Inflammatory macrophage treated with lipopolysaccharide for 4 hours (primary cell): ENCODE measurements at regions not wholly inside any gene's neighbourhood (a gene's known extent, or its start where the extent isn't known, plus 50 kb on each side); places are given as distances from the start of the nearest gene placed in this dataset.
"Not testable (repeated sequence)": the region's sequence is repeated elsewhere in the genome, so short reads cannot be mapped to it uniquely, and the experiment has no call there.

Experiments used
- DNase-seq: peaks from one replicate; pipeline ENCODE4 v3.0.0-alpha.2; 2020

DNA sequence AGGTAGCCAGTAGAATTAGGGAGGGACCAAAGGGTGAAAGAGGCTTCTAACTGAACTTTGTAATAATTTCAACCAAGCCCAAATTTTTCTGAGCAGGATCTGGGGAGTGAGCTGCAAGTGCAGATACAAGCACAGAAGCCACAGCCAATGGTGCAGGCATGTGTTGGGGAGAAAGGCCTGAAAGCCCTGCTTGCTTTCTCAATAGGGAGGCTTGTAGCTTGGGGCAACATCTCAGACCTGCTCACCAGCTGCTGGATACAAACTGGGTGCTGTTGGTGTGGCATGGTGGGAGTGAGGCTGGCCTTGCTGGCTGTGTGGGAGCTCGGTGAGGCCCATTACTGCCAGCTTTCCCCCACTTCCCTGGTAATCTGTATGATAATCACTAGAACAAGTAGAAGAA lies 688.5 kb upstream of the SEMA3D start:
- DNase-seq = no peak

DNA sequence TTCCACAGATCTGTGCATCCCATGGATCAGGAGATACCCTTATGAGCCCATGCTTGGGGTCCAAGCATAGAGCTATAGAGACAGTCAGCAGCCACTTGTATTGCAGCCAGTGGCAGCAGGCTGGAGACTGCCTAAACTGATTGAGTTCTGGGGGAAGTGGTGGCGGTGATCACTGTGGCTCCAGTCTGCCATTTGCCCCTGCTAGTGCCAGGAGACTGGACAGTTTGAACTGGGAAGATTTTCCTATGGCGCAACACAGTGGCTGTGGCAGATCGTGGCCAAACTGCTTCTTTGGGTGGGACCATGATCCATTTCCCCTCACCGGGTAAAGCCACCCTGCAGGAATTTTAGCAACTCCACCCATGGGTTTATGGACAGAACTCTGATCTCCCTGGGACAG lies 679.7 kb upstream of the SEMA3D start:
- DNase-seq = no peak

GRCh38 chr7:85851571-85852193 lies 664.8 kb upstream of the SEMA3D start:
- peak; percentile 4 for DNase-seq

GRCh38 chr7:85850381-85850780 lies 663.5 kb upstream of the SEMA3D start:
- DNase-seq = no peak

DNA sequence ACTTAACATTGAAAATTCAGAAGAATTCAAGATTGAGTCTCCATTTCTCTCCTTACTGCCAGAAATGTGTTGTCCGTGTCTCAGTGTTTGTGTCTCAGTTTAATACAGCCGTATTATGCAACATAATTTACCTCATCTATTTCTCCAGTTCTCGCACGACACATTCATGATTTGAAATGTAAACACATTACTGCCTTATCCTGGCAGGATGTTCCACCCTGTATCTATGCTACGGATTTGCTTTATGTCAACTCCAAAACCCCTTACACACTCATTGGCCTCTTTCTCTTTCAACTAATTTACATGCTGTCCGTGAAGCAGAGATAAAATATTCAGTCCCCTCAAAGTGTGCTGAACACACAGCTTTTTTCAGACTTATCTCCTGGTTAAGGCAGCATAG lies 653.7 kb upstream of the SEMA3D start:
- DNase-seq = no peak

GRCh38 chr7:85833066-85833465 lies 646.2 kb upstream of the SEMA3D start:
- no peak for DNase-seq

GRCh38 chr7:85830982-85831381 lies 644.1 kb upstream of the SEMA3D start:
- DNase-seq = no peak

- no peak for DNase-seq
These were observed 643.1 kb upstream of the SEMA3D start for GRCh38 chr7:85829817-85830432.

GRCh38 chr7:85829176-85829575 lies 642.3 kb upstream of the SEMA3D start:
- no peak for DNase-seq

DNA sequence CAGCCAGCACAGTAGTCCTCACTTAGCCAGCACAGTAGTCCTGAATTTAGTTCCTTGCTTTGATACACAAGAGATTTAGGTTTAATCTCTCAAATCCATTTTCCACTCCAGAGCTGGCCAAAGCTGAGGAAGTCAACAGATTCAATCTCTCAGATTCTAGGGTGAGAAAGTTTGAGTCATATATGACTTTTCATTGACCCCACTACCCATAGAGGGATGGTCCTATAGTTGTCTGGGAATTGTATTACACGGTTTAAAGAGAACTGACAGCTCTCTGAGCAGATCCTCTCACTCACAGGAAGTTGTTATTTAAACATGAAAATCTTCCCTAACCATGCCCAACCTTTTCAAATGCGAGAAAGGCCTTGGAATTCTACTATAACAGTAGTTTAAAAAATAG lies 641.8 kb upstream of the SEMA3D start:
- DNase-seq = no peak

DNA sequence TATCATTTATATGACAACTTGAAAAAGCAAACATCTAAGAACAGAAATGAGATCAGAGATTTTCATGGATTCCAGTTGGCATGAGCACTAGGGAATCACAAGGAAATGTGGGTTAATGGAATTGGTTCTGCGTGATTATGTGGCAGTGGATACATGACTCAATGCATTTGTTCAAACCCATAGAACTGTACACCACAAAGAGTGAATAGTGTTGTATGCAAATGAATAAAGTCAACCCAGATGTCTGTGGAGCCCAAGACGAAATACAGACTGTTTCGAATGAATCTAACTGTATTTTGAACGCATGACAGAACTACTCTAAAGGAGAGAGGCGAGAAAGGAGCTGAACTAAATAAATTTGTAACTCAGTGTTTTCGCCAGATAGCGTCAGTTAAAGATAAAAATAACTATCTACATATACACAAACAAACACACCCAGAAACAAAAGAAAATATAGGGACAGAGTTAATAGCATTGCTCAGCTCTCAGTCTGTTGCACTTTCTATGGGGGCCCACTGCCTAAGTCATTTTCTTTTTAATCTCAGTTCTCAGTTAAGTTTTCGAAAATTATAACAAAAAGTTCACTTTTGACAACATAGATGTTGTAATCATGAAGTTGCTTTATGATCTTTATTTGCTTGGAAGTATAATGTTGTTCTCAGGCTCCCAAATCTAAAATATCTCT lies 636.7 kb upstream of the SEMA3D start:
- DNase-seq = no peak

DNA sequence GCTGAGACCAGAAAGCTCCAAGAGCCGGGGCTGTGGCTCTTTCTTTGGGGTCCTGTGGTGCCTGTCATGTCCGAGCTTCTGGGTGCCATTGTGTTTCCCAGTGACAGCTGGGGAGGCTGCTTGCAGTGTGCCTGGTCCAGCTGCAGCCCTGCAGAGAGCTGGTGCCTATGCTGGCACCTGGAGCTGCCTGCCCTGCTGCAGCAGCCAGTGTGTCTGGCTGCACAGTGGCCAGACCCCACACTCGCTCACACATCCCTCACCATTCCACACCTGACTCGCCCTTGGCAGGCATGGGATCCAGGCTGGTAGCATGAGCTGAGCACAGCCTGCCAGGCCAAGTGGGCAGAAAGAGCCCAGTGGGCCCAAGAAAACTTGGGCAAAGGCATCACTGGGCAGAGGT lies 635.1 kb upstream of the SEMA3D start:
- DNase-seq = no peak

- DNase-seq = no peak
These were observed 634.0 kb upstream of the SEMA3D start for GRCh38 chr7:85820702-85821443.

DNA sequence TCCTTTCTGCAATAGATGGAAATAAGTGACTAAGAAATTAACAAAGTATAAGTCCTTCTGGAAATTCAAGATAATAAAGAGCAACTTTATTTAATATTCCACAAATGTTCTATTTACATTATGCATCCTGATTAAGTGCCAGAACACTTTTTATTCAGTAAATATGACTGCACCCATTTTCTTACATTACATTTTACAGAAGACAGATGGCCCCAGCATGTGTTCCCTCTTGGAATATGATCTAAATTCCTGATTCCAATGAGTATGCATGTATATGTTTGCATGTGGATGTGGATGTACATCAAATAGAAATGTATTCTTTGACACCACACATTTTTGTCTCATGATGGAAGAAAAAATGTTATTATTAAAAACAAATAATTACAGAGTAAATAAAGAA lies 628.7 kb upstream of the SEMA3D start:
- DNase-seq = no peak

DNA sequence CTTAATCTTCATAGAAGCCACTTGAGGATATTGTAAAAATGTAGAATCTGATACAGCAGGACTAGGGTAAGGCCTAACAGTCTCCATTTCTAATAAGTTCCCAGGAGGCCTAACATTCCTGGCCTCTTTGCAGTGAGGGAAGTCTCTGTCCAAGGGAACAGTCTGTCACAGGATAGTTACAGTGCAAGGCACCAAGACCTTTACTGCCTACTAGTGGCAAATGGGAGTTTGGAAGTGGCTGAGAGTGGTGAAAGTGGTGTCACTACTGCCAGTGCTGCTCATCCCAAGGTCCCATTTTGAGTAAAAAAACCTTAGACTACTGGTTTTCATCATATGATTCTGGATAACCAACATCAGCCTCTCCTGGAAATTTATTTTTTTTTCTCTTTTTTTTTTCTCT lies 619.5 kb upstream of the SEMA3D start:
- DNase-seq = no peak

- no peak for DNase-seq
These were observed 618.8 kb upstream of the SEMA3D start for GRCh38 chr7:85805656-85806055.

DNA sequence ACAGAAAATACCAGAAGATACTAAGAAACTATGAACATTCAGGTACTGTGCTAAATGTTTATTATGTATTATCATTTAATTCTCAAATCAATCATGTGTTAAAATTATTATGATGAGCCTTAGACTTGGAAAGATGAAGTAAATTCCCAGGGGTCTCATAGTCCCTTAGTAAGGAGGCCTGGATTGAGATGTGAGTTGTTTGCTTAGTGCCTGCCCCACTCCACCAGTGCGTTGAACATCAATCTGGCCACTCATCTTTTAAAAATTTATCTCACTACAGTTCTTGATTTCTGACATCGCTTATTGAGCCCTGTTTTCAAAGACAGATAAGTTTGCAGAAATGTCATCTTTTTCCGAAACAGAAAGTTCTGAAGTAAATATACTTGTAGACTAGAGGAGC lies 618.4 kb upstream of the SEMA3D start:
- no peak for DNase-seq

- no peak for DNase-seq
These were observed 615.4 kb upstream of the SEMA3D start for GRCh38 chr7:85802211-85802610.

DNA sequence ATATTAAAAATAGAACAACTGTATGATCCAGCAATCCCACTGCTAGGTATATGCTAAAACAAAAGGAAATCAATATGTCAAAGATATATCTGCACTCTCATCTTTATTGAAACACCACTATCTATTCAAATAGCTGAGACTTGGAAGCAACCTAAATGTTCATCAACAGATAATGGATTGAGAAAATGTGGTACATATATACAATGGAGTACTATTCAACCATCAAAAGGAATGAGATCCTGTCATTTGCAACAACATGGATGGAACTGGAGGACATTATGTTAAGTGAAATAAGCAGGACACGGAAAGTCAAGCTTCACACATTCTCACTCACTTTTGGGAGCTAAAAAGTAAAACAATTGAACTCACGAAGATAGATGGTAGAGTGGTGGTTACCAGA lies 610.1 kb upstream of the SEMA3D start:
- no peak for DNase-seq

- DNase-seq = not testable (repeated sequence)
These were observed 604.2 kb upstream of the SEMA3D start for GRCh38 chr7:85791098-85791497.

GRCh38 chr7:85781606-85782005 lies 594.8 kb upstream of the SEMA3D start:
- no peak for DNase-seq

DNA sequence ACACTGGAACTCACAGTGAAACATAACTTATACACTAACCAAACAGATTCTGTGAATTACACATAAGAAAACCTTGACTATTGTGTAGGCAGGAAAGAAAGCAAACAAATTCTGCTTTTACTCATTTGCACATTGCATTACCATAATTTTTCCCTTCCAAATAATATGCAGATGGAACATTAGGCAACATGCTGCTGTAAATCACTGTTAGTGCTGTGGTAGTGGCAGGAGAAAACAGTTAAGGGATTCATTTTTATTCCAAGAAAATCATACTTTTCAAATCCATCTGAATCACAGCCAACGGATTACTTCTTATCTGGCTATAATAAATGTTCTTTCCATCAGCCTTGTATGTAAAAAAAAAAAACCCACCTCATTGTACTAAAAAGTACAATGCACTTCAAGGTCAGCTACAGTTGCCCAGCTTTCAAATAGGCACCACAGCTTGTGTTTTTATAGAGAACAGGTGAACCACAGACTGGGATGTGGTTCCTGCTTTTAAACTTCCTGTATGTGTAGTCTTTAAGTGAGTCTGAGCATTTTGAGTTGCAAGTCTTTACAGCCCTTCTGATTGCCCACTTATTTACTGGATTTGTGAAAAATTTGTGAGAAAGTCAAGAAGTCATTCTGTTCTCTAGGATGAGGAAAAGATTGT lies 590.0 kb upstream of the SEMA3D start:
- DNase-seq = no peak

GRCh38 chr7:85775431-85775830 lies 588.6 kb upstream of the SEMA3D start:
- DNase-seq = no peak
